H9 (cell line): ENCODE measurements at regions not wholly inside any gene's neighbourhood (a gene's known extent, or its start where the extent isn't known, plus 50 kb on each side); places are given as distances from the start of the nearest gene placed in this dataset.

Experiments used
- DNase-seq: peaks from one replicate; pipeline ENCODE4 v3.0.0-alpha.2; 2017
- H2AFZ ChIP-seq: one replicate; pipeline ENCODE4 v1.6.1; 2013; ENCODE audit warnings: mild to moderate bottlenecking, low read length, control low read depth, moderate library complexity
- H2AK5ac ChIP-seq: 2 replicates; pipeline ENCODE4 v1.6.1; 2013; ENCODE audit warnings: low read length, control low read depth, mixed read lengths; ENCODE audit not compliant: insufficient read length
- H2BK120ac ChIP-seq: one replicate; pipeline ENCODE4 v1.6.1; 2013; ENCODE audit warnings: low read depth, mild to moderate bottlenecking, low read length, control low read depth, inconsistent platforms; ENCODE audit not compliant: poor library complexity, severe bottlenecking
- H2BK12ac ChIP-seq: 2 replicates; pipeline ENCODE4 v1.6.1; 2013; ENCODE audit warnings: low read length, control low read depth, mixed read lengths, low read depth; ENCODE audit not compliant: insufficient read length
- H2BK15ac ChIP-seq: 2 replicates; pipeline ENCODE4 v1.6.1; 2013; ENCODE audit warnings: low read depth, low read length, control low read depth
- H2BK20ac ChIP-seq: one replicate; pipeline ENCODE4 v1.6.1; 2013; ENCODE audit warnings: low read depth, mild to moderate bottlenecking, low read length, control low read depth, inconsistent platforms; ENCODE audit not compliant: poor library complexity, severe bottlenecking
- H2BK5ac ChIP-seq: 2 replicates; pipeline ENCODE4 v1.6.1; 2013; ENCODE audit warnings: low read length, control low read depth, mixed read lengths; ENCODE audit not compliant: insufficient read length
- H3K14ac ChIP-seq: 2 replicates; pipeline ENCODE4 v1.6.1; 2013; ENCODE audit warnings: low read length, control low read depth; ENCODE audit not compliant: insufficient read depth
- H3K18ac ChIP-seq: 2 replicates; pipeline ENCODE4 v1.6.1; 2013; ENCODE audit warnings: low read depth, mild to moderate bottlenecking, mixed read lengths, low read length, control low read depth; ENCODE audit not compliant: insufficient read length
- H3K23ac ChIP-seq: 2 replicates; pipeline ENCODE4 v1.6.1; 2013; ENCODE audit warnings: low read length, control low read depth, mixed read lengths, low read depth; ENCODE audit not compliant: insufficient read length
- H3K23me2 ChIP-seq: 2 replicates; pipeline ENCODE4 v1.6.1; 2013; ENCODE audit warnings: low read depth, mild to moderate bottlenecking, mixed read lengths, low read length, control low read depth; ENCODE audit not compliant: insufficient read length, poor library complexity, severe bottlenecking
- H3K27ac ChIP-seq: 2 replicates; pipeline ENCODE4 v1.5.1; 2013; ENCODE audit warnings: low read length, control low read depth, mixed read lengths, low read depth; ENCODE audit not compliant: insufficient read length
- H3K27me3 ChIP-seq: 2 replicates; pipeline ENCODE4 v1.6.1; 2013; ENCODE audit warnings: low read length, control low read depth, inconsistent platforms; ENCODE audit not compliant: insufficient read depth
- H3K4ac ChIP-seq: 2 replicates; pipeline ENCODE4 v1.6.1; 2013; ENCODE audit warnings: low read depth, mild to moderate bottlenecking, control low read depth, inconsistent platforms, low read length, moderate library complexity
- H3K4me1 ChIP-seq: 2 replicates; pipeline ENCODE4 v1.6.1; 2013; ENCODE audit warnings: low read length, control low read depth, inconsistent platforms; ENCODE audit not compliant: insufficient read depth
- H3K4me2 ChIP-seq: 2 replicates; pipeline ENCODE4 v1.6.1; 2013; ENCODE audit warnings: low read length, control low read depth, mixed read lengths; ENCODE audit not compliant: insufficient read length, insufficient read depth
- H3K56ac ChIP-seq: 2 replicates; pipeline ENCODE4 v1.6.1; 2013; ENCODE audit warnings: low read depth, mild to moderate bottlenecking, mixed read lengths, low read length, control low read depth; ENCODE audit not compliant: insufficient read length
- H3K79me1 ChIP-seq: 2 replicates; pipeline ENCODE4 v1.6.1; 2013; ENCODE audit warnings: low read depth, mild to moderate bottlenecking, moderate library complexity, low read length, control low read depth, inconsistent platforms; ENCODE audit not compliant: insufficient read depth, poor library complexity, severe bottlenecking
- H3K79me2 ChIP-seq: 2 replicates; pipeline ENCODE4 v1.6.1; 2013; ENCODE audit warnings: low read length, control low read depth, inconsistent platforms; ENCODE audit not compliant: insufficient read depth
- H3K9ac ChIP-seq: 2 replicates; pipeline ENCODE4 v1.6.1; 2013; ENCODE audit warnings: low read length, control low read depth, mixed read lengths; ENCODE audit not compliant: insufficient read length; ENCODE audit errors: extremely low read depth
- H3K9me3 ChIP-seq: one replicate; pipeline ENCODE4 v1.6.1; 2013; ENCODE audit warnings: low read depth, low read length, inconsistent platforms; ENCODE audit not compliant: control insufficient read depth
- H3T11ph ChIP-seq: one replicate; pipeline ENCODE4 v1.6.1; 2013; ENCODE audit warnings: mild to moderate bottlenecking, low read length, control low read depth, inconsistent platforms
- H4K20me1 ChIP-seq: one replicate; pipeline ENCODE4 v1.6.1; 2013; ENCODE audit not compliant: control insufficient read depth, insufficient read length, insufficient read depth
- H4K5ac ChIP-seq: 2 replicates; pipeline ENCODE4 v1.6.1; 2013; ENCODE audit warnings: low read depth, mild to moderate bottlenecking, mixed read lengths, low read length, control low read depth; ENCODE audit not compliant: insufficient read length
- H4K8ac ChIP-seq: replicated peaks from 2 replicates; pipeline ENCODE4 v1.6.1; 2013; ENCODE audit warnings: low read length, control low read depth, mixed read lengths, low read depth; ENCODE audit not compliant: insufficient read length
- H4K91ac ChIP-seq: 2 replicates; pipeline ENCODE4 v1.6.1; 2013; ENCODE audit warnings: low read depth, mild to moderate bottlenecking, moderate library complexity, mixed read lengths, low read length, control low read depth; ENCODE audit not compliant: insufficient read length
- H3K27ac Mint-ChIP-seq, 3 experiments: 2 replicates in 2 of 3; 3 replicates in 1 of 3; pipeline ENCODE4 v1.8.0; 2020 to 2021; ENCODE audit warnings: mixed read lengths in 3 of 3, mild to moderate bottlenecking in 1 of 3, moderate library complexity in 1 of 3
- H3K27me3 Mint-ChIP-seq: 2 replicates; pipeline ENCODE4 v1.8.0; 2021; ENCODE audit warnings: low read depth, mild to moderate bottlenecking, moderate library complexity, mixed read lengths
- H3K36me3 Mint-ChIP-seq, 3 experiments: 2 replicates in 2 of 3; 3 replicates in 1 of 3; pipeline ENCODE4 v1.8.0; 2020 to 2021; ENCODE audit warnings: low read depth in 3 of 3, mixed read lengths in 3 of 3; ENCODE audit not compliant: insufficient read depth in 1 of 3
- H3K4me1 Mint-ChIP-seq, 2 experiments: 2 replicates each; pipeline ENCODE4 v1.8.0; 2020; ENCODE audit warnings: mixed read lengths in 2 of 2
- H3K4me3 Mint-ChIP-seq, 2 experiments: 2 replicates in 1 of 2; 3 replicates in 1 of 2; pipeline ENCODE4 v1.8.0; 2020 to 2021; ENCODE audit warnings: mild to moderate bottlenecking in 2 of 2, mixed read lengths in 2 of 2, moderate library complexity in 1 of 2
- H3K9me3 Mint-ChIP-seq, 2 experiments: 2 replicates in 1 of 2; 3 replicates in 1 of 2; pipeline ENCODE4 v1.8.0; 2020; ENCODE audit warnings: mild to moderate bottlenecking in 2 of 2, mixed read lengths in 2 of 2, moderate library complexity in 1 of 2
- WGBS: extraction: QIAGEN DNeasy Blood & Tissue Kit; methylation state at CpG from one replicate; pipeline ENCODE4 v1.1.7; 2013; ENCODE audit warnings: missing lambda C conversion rate, low lambda C conversion rate, mixed read lengths; ENCODE audit not compliant: insufficient read length; ENCODE audit errors: extremely low coverage; 5-methylcytosine and 5-hydroxymethylcytosine counted together
- TF ChIP-seq, protein P1 (sequence below): fragments of 200-600 bp; sonication (generic); conservative IDR thresholded peaks from 3 replicates; pipeline ENCODE4 v1.8.0; 2021; ENCODE audit warnings: antibody characterized with exemption, mild to moderate bottlenecking

DNA sequence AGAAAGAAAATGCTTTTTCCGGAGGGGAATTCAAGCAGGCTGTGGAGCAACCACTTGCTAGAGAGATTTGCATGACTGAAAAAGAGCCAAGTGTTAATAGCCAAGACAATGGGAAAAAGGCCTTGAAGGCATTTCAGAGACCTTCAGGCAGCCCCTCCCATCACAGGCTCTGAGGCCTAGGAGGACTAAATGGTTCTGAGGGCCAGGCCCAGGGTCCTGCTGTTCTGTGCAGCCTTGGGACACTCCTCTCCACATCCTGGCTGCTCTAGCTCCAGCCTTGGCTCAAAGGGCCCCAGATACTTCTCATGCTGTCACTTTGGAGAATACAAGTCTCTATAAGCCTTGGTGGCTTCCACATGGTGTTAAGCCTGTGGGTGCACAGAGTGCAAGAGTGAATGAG is 81.8 kb downstream of the B3GNT2 start:
- Mint-ChIP-seq H3K27ac (no peak overlapping the region), H3K4me1 (no peaks in the 10 kb centered on the region), H3K9me3 (peaks cover 52 to 57% of the 10 kb centered on the region in 2 experiments), H3K36me3 (peaks cover 25 to 65% (median 55%) of the 10 kb centered on the region in 3 experiments), H3K4me3 (no peak overlapping the region), H3K27me3 (no peaks in the 10 kb centered on the region)
- H2BK20ac ChIP-seq: no peak overlapping the region
- no peaks in the 10 kb centered on the region for H3K79me2 ChIP-seq
- no peaks in the 10 kb centered on the region for H3K27me3 ChIP-seq
- no peak overlapping the region for H2BK15ac ChIP-seq
- H3K4ac ChIP-seq: no peak overlapping the region
- no peak overlapping the region for H4K91ac ChIP-seq
- no peak overlapping the region for H2AK5ac ChIP-seq
- no peaks in the 10 kb centered on the region for H3K23me2 ChIP-seq
- H4K5ac ChIP-seq: no peak overlapping the region
- WGBS: no CpG with 5 or more reads among the region's 1 CpG
- no peak overlapping the region for H2AFZ ChIP-seq
- no peak overlapping the region for H3K27ac ChIP-seq
- H3K14ac ChIP-seq: no peak overlapping the region
- no peak overlapping the region for H2BK5ac ChIP-seq
- H3K4me1 ChIP-seq: no peaks in the 10 kb centered on the region
- H4K20me1 ChIP-seq: no peaks in the 10 kb centered on the region
- H4K8ac ChIP-seq: no peak overlapping the region
- no peak overlapping the region for H3K23ac ChIP-seq
- H3K4me2 ChIP-seq: no peak overlapping the region
- no peak overlapping the region for H3T11ph ChIP-seq
- no peak for DNase-seq
- no peak overlapping the region for H2BK12ac ChIP-seq
- no peak overlapping the region for H3K18ac ChIP-seq
- H3K79me1 ChIP-seq: no peaks in the 10 kb centered on the region
- H3K56ac ChIP-seq: no peak overlapping the region
- TF ChIP-seq, protein P1, sequence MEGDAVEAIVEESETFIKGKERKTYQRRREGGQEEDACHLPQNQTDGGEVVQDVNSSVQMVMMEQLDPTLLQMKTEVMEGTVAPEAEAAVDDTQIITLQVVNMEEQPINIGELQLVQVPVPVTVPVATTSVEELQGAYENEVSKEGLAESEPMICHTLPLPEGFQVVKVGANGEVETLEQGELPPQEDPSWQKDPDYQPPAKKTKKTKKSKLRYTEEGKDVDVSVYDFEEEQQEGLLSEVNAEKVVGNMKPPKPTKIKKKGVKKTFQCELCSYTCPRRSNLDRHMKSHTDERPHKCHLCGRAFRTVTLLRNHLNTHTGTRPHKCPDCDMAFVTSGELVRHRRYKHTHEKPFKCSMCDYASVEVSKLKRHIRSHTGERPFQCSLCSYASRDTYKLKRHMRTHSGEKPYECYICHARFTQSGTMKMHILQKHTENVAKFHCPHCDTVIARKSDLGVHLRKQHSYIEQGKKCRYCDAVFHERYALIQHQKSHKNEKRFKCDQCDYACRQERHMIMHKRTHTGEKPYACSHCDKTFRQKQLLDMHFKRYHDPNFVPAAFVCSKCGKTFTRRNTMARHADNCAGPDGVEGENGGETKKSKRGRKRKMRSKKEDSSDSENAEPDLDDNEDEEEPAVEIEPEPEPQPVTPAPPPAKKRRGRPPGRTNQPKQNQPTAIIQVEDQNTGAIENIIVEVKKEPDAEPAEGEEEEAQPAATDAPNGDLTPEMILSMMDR: no peak
- H3K9ac ChIP-seq: no peak overlapping the region
- H2BK120ac ChIP-seq: no peak overlapping the region
- peaks cover 19% of the 10 kb centered on the region for H3K9me3 ChIP-seq
